AG04449 (cell line): ENCODE measurements at regions not wholly inside any gene's neighbourhood (a gene's known extent, or its start where the extent isn't known, plus 50 kb on each side); places are given as distances from the start of the nearest gene placed in this dataset.

Experiments
- CTCF ChIA-PET: fragments of 350-600 bp; formaldehyde crosslinking; extraction: SDS; loops from one replicate; lab custom pipeline; 2021; ENCODE audit warnings: antibody characterized with exemption; lab: Yijun Ruan, JAX
- POLR2A ChIA-PET: fragments of 400-600, 350-600 bp; formaldehyde crosslinking; extraction: SDS; loops from one replicate; lab custom pipeline; 2020; ENCODE audit warnings: antibody characterized with exemption, inconsistent platforms; lab: Yijun Ruan, JAX
- DNase-seq: peaks from one replicate; pipeline ENCODE4 v3.0.0-alpha.2; 2010; ENCODE audit warnings: low read depth, low spot score
- H3K4me3 ChIP-seq: 2 replicates; pipeline ENCODE4 v1.5.1; 2011; ENCODE audit warnings: low read depth, mild to moderate bottlenecking, control low read depth, low read length
- TF ChIP-seq, protein P1 (sequence below): IDR thresholded peaks from one replicate; pipeline ENCODE4 v1.5.1; 2011; ENCODE audit warnings: mild to moderate bottlenecking, moderate library complexity, low read length, control low read depth, inconsistent platforms; ENCODE audit not compliant: insufficient read depth; ENCODE audit errors: missing control alignments

DNA sequence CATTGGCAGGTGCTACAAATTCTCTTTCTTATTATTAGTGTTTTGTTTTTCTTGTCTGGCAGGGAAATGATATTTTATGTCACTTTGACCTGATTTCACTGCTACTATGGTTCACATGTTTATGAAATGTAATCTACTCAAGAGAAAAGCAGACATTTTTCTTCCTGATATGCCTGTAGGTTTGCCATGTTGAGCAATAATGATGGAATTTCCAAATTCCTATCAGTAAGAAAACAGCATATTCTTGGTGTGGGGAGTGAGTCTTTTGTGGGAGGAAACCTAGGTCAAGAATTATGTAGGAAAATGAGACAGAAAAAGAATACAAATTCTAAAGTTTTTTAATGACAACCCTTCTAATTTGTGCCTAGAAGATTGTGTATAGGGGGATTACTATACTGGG lies 356.4 kb downstream of the SLC4A3 start:
- TF ChIP-seq, protein P1, sequence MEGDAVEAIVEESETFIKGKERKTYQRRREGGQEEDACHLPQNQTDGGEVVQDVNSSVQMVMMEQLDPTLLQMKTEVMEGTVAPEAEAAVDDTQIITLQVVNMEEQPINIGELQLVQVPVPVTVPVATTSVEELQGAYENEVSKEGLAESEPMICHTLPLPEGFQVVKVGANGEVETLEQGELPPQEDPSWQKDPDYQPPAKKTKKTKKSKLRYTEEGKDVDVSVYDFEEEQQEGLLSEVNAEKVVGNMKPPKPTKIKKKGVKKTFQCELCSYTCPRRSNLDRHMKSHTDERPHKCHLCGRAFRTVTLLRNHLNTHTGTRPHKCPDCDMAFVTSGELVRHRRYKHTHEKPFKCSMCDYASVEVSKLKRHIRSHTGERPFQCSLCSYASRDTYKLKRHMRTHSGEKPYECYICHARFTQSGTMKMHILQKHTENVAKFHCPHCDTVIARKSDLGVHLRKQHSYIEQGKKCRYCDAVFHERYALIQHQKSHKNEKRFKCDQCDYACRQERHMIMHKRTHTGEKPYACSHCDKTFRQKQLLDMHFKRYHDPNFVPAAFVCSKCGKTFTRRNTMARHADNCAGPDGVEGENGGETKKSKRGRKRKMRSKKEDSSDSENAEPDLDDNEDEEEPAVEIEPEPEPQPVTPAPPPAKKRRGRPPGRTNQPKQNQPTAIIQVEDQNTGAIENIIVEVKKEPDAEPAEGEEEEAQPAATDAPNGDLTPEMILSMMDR = no peak
- CTCF ChIA-PET = no interaction called here
- POLR2A ChIA-PET = no interaction called here

DNA sequence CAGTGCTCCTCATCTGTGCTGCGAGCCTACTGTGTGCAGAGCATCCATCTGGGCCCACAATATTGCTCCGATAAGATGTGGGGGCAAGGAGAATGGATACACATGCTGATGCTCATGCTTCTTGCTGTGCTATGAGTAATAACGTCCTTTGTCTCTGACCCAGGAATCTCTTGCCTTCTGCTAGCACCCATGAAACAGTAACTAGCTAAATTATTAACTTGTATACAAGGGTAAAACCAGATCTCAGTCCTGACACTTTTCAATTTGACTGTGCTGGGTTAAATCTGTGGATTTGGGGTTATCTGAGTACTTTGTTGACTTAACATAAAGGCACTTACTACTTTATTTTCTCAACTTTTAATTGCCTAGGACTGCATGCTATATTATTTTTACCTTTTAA lies 357.6 kb downstream of the SLC4A3 start:
- H3K4me3 ChIP-seq = no peak overlapping the region
- ChIA-PET POLR2A (no interaction called here), CTCF (interaction anchor here (1.0 kb wide), 2 partner anchors 12 to 295 kb away, joined by 3 read pairs; no protein-coding TSS in a partner anchor)
- DNase-seq = no peak
- TF ChIP-seq, protein P1 = no peak

More for the DNA sequence above, 356.4 kb downstream of the SLC4A3 start:
- H3K4me3 ChIP-seq = no peak overlapping the region
- DNase-seq = no peak

DNA sequence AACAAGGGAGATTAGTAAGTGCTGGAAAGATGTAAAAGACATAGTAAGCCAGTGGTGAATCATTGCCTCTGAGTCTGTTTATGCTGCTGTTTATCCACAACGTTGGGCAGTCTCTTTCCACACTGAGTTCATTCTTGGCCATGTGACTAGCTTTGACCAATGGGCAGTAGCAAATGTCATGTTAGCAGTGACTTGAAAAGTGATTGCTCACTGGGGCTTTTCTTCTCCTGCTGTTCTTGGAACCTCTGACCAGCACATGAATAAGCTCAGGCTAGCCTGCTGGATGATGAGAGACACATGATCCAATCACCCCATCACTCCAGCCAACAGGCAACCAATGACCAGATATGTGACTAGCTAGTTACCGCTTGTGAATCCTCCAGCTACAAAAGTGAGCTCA lies 360.4 kb downstream of the SLC4A3 start:
- no peak for DNase-seq
- no peak overlapping the region for H3K4me3 ChIP-seq
- TF ChIP-seq, protein P1 = no peak
- CTCF ChIA-PET = interaction anchor here (1.1 to 1.3 kb wide), 2 partner anchors 10 to 11 kb away, joined by 3 to 5 read pairs; no protein-coding TSS in a partner anchor
- POLR2A ChIA-PET = no interaction called here

DNA sequence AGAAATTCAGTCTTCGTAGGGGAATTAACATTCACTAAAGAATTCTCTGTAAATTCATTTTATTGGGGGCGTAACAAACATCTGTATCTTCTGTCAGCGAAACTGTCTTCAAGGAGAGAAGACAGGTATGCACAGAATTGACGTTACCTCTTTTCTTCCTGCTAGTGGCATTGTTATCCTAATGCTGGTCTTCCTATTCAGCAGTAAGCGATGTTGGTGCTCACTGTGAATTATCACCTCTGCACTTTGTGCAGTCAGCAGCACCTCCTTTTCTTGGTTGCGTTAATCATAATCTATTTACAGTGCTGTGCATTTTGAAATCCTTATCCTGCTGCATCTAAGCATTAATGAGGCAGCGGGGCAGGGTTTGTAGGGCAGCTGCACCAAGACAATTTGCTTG lies 362.3 kb downstream of the SLC4A3 start:
- TF ChIP-seq, protein P1 = no peak
- ChIA-PET CTCF (no interaction called here), POLR2A (no interaction called here)
- DNase-seq = no peak
- no peak overlapping the region for H3K4me3 ChIP-seq

DNA sequence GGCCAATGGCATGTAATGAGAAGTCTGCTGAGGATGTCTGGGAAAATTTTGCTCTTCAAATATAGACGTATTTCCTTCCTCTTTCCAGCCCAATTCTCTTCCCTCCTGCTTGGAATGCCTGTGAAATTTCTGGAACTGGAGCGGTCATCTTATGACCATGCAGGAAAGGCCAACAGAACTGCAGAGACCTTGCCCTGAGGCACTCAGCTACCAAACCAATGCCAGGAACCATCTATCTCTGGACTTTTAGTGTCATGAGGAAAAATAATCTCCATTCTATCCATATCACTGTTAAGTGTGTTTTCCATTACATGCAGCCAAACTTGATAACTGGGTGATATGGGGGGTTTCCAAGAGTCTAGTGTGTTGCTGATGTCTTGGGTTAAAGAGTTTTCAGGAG lies 363.7 kb downstream of the SLC4A3 start:
- ChIA-PET CTCF (interaction anchor here (0.7 kb wide), 1 partner anchor 13 kb away, joined by 3 read pairs; no protein-coding TSS in a partner anchor), POLR2A (no interaction called here)
- DNase-seq = no peak
- TF ChIP-seq, protein P1 = no peak
- no peak overlapping the region for H3K4me3 ChIP-seq

DNA sequence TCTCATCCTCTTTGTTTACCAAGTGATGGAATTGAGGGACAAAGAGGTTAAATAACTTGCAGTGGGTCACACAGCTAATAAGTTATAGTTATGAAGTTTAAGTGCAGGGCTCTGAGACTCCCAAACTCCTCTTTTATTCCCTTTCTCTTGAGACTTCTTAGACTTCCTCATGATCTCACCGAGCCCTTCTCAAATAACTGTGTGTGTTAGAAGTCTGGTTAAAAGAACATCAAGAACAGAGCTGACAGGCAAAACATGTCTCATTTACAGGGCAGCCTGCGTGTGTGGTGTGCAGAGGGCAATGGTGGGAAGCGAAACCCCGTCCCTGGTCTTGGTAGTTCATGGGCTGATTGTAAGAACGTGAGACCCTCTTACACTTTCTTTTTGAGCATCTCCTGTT lies 368.0 kb downstream of the SLC4A3 start:
- no peak overlapping the region for H3K4me3 ChIP-seq
- ChIA-PET CTCF (interaction anchor here (1.4 kb wide), 1 partner anchor 258 kb away, joined by 7 read pairs; no protein-coding TSS in a partner anchor), POLR2A (no interaction called here)
- DNase-seq = no peak
- TF ChIP-seq, protein P1 = no peak
